ENCODE measurements at regions not wholly inside any gene's neighbourhood (a gene's known extent, or its start where the extent isn't known, plus 50 kb on each side); places are given as distances from the start of the nearest gene placed in this dataset.
"Not testable (repeated sequence)": the region's sequence is repeated elsewhere in the genome, so short reads cannot be mapped to it uniquely, and the experiment has no call there.

DNA sequence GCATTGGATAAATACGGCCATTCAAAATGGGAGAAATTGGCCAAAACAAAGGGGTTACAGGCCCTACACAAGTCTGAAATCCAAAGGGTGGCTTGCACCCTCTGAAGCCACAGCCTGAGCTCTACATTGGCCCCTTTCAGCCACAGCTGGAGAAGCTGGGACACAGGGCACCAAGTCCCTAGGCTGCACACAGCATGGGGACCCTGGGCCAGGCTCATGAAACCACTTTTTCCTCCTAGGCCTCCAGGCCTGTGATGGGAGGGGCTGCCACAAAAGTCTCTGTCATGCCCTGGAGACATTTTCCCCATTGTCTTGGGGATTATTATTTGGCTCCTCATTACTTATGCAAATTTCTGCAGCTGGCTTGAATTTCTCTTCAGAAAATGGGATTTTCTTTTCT, 64.3 kb upstream of the COL5A2 start:
- TF ChIP-seq EZH2 (IDR thresholded peaks at IDR 0.05; ENCODE audit: insufficient read depth, poor library complexity, severe bottlenecking); EZH2phosphoT487 (IDR thresholded peaks at IDR 0.05; ENCODE audit: insufficient read depth, low read depth): not testable (repeated sequence)

Data from GM23248 (cell line).